Tongue (tissue), 2 donors: ENCODE measurements at regions not wholly inside any gene's neighbourhood (a gene's known extent, or its start where the extent isn't known, plus 50 kb on each side); places are given as distances from the start of the nearest gene placed in this dataset. TPM values are rescaled to one million over a fixed set of nuclear protein-coding genes. Genes with fewer than 3 reads are reported as not detected.
A peak's percentile ranks its signal among the peaks of the same experiment; 100 is the strongest.

Experiments used
- DNase-seq: peaks from one replicate; pipeline ENCODE4 v3.0.0-alpha.2; 2015
- small RNA-seq: library from RNA; depleted of rRNA; stranded (forward); fragments of <200 nt; gene quantifications from one replicate; pipeline ENCODE3, GENCODE V24; 2014; ENCODE audit warnings: low replicate concordance

DNA sequence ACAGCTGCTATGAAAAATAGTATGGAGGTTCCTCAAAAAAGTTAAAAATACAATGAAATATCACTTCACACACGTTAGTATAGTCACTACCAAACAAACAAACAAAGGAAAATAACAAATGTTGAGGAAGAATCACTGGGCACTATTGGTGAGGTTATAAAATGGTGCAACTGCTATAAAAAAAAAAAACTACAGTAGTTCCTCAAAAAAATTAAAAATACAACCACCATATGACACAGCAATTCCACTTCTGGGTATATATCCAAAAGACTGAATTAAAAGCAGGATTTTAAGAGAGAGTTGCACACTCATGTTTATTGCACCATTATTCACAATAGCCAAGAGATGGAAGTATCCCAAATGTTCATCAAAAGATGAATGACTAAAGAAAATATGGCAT lies 80.9 kb upstream of the POU3F3 start:
- DNase-seq, result no peak

DNA sequence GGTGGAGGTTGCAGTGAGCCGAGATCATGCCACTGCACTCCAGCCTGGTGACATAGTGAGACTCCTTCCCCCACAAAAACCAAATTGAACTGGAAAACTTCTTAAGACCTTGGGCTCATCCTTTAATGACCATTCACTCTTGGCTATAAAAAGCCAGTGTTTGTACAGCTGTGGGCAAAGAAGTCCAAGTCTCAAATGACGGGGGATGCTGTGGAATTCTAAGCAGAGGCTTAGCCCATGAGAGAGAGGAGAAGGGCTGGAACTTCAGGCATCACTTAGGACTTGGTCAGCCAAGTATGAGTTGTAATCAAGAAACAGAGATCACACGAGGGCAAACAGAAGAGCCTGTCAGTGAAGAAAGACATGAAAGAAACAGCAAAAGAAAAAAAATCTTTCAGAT lies 79.3 kb upstream of the POU3F3 start:
- peak; percentile 32 for DNase-seq

DNA sequence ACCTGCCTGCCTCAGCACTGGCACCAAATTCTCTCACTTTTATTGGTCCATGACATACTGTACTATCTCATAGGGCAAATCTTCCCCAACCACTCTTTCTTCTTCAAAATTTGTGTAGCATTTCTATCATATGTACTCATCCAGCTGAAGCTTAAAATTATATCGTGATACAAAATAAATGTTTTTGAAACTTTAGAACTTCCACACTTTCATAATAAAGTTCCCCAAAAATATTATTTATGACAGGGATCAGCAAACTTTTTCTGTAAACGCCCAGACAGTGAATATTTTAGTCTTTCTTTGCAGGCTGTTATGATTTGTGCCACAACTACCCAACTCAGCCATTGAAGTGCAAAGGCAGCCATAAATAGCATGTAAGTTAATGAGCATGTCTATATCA lies 76.2 kb upstream of the POU3F3 start:
- no peak for DNase-seq

DNA sequence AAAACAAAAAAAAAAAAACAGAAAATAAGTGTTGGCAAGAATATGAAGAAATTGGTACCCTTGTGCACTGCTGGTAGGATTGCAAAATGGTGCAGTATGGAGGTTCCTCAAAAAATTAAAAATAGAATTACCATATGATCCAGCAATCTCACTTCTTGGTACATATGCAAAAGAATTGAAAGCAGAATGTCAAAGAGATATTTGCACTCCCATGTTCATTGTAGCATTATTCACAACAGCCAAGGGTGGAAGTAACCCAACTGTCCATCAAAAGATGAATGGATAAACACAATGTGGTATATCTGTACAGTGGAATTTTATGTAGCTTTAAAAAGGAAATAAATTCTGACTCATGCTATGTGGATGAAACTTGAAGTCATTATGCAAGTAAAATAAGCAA lies 72.8 kb upstream of the POU3F3 start:
- no peak for DNase-seq

DNA sequence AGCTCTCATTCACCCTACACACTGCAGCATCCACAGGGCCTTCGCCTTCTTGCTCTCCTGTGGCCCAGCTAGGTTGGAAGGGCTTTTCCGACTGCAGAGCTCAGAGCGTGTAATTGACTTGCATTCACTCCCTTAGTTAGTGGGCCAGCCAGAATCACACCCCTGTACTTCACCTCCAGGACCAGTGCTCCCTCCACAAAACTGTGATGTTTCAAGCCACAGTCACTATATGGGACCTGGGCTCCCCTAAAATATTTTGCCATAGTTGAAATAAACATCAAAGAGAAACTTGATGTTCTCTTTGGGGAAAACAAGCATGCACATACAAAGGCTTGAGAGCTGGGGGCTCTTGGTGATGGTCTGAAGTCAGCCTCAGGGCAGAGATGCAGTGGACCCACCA lies 69.7 kb upstream of the POU3F3 start:
- DNase-seq, result no peak

DNA sequence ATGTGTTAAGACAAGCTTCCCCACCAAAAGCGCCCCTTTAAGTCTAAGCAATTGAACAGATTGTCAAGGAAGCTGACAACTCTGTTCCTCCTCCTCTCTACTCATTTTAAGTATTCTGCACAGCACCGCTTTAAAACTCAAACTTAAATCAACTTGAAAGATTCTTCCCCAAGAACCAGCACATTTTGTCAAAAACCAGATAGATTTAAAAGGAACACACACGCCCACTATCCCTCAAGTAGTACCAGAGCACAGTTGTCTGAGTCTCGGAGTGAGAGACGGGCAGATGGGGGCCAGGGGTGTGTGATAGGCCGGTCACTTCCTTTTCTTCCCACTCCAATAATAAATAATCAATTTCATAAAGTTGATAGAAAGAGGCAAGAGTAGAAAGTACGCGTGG lies 67.7 kb upstream of the POU3F3 start:
- DNase-seq, result no peak

DNA sequence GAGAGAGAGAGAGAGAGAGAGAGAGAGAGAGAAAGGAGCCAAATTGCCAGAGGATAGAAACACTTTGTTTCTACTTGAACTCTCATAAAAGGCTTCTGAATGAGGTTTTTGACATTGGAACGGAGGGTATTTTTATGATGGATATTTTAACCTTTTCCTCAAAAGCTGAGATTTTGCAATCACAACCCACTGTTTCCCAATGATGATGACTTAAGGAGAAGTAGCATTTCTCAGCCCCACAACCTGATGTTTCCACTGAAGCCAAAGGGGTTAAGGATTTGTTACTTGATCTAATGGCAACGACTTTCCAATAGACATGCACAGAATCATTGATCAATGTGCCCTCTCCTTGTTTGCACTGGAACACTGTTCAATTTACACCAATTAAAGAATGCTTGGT lies 67.1 kb upstream of the POU3F3 start:
- DNase-seq, result no peak

DNA sequence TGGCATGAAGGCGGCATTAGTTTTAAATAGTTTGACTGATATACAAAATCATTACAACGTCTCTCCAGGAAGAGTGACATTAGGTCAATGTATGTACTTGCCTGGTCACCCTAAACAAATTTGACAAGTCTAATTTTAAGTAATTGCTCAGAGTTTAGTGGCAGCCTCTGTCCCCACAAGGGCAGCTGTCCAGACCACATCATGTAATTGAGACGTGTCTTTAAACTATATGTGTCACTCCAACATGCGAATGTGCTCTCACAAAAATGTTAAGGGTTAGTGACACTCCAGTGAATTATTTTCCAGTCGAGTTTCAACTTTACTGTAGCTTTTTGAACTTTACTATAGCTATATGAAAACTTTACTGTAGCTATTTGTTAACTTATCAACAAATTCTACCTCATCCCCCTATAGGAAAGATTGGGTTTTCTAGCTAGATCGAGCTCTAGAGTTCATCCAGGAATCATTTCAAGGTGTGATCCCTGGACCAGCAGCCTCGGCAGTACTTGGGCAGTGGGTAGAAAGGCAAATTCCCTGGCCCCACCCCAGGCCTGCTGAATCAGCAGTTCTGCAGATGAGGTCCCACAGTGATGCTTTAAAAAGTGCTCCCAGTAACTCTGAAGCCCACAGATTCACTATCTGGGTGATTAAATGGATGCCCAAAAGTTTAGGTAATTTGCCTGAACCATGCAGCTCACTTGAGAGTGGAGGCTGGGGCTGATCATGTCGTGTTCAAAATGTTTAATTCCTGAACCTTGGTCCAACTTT lies 66.4 kb upstream of the POU3F3 start:
- no peak for DNase-seq

- DNase-seq, result no peak
Measured at GRCh38 chr2:104788742-104789455, 65.0 kb upstream of the POU3F3 start.

DNA sequence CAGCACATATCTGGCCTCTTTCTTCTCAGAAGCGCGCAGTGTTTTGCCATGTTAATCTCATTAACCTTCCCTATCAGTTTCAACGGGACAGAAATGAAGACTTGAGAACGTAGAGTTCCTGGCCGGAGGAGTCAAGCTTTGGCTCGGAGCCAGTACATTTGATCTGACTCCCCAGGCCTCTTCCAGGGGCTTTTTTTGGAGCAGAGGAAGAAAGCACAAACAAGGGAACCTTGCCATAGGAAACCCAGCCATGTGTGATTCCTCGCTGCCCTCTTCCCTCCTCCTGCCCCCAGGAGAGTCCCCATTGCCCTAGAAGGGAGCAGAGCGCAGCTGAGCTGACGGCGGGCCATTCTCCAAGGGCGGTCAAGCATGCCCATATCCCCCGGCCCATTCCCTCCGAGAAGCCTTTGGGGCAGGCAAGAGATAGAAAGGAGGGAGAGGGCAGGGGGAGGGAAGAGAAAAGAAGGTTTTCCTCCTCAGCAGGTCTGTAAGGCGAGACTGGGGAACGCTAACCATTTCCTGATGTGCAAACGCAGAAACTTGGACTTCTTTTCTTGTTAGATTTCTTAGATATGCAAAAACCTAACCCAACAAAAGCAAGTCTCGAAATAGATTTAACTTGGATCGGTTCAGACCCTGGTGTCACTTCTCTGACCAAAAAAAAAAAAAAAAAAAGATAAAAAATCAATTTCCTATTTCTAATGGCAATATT lies 63.7 kb upstream of the POU3F3 start:
- peak; percentile 74 for DNase-seq

DNA sequence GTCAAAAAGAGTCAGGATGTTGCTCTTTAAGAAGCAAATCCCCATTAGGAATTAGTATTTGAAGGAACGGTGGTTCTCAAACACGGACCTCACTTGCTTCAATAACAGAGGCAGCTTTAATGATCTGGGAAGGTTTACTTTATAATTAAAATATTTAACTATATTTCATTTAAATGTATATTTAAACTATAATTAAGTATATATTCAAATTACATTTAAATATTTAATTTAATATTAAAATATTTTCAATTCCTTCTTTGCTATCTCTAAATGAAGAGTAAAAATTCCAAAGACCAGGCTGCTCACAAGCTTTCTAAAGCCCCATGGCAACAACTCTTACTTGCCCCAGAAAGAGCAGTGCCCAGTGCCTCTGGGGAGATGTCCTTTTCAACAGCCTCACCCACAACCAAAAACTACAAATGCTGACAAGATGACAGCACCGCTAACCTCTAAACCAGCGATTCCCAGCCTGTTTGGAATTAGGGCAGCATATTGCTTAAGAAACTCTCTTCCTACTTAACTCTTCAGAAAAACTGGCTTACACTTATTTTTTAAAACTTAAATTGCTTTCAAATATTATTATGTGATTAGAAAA lies 62.9 kb upstream of the POU3F3 start:
- DNase-seq, result no peak

DNA sequence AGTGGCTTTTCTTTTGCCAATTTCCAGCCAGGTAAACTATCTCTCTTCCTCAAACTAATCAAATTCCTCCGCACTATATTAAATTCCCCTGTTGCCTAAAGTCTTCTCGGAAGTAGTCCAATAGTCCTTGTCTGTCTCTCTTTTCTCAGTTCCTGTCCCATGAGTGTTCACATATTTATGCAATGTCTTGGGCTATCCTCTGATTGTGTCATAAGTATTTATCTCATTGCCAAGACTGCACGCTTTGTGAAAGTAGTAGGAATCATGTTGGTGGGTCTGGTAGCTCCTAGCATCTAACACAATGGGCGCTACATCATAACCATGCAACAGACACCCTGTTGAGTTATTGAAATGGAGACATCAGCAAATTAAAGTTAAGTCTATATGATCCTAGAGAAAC lies 59.9 kb upstream of the POU3F3 start:
- no peak for DNase-seq

DNA sequence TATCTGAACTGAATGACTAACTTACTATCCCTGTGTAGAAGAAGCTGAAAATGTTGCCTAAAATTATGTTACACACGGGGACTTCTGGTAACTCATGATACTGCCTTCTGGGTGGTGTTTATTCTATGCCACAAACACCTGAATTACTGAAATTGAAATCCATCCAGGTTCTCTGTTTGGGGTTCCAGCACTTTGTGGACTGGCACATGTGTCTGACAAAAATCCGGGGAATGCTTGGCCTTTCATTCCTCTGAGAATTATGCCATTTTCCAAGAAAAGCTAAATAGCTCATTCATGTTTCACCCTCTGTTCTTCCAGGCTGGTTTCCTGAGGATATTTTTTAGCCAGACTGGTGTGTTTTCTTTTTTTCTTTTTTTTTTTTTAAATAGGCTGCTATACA lies 59.5 kb upstream of the POU3F3 start:
- DNase-seq, result no peak

Small RNAs in the stretch of these regions (small RNA-seq; reads per million reads assigned to genes)
- gene RF00139 (not detected), gene RF02091 (not detected)
